Inflammatory macrophage treated with lipopolysaccharide for 1 hour (primary cell): ENCODE measurements at regions not wholly inside any gene's neighbourhood (a gene's known extent, or its start where the extent isn't known, plus 50 kb on each side); places are given as distances from the start of the nearest gene placed in this dataset.
"Not testable (repeated sequence)": the region's sequence is repeated elsewhere in the genome, so short reads cannot be mapped to it uniquely, and the experiment has no call there.

Experiments
- DNase-seq, 2 donors: peaks; one replicate each; pipeline ENCODE4 v3.0.0-alpha.2; 2020 to 2022

DNA sequence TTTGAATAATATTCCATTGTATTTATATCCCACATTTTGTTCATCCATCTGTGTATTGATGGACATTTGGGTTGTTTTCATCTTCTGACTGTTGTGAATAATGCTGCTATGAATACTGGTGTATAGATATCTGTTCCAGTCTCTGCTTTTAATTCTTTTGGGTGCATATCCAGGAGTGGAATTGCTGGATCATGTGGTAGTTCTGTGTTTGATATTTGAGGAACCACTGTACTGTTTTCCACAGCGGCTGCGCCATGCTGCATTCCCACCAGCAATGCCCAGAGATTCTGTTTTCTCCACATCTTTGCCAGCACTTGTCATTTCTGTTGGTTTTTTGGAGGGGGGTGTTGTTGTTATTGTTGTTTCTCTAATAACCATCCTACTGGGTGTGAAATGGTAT lies 131.6 kb upstream of the KIF26B start:
- DNase-seq: no peak

GRCh38 chr1:245019910-245020486 lies 134.8 kb upstream of the KIF26B start:
- peak in 1 of 2 donors; percentile 18 for DNase-seq

DNA sequence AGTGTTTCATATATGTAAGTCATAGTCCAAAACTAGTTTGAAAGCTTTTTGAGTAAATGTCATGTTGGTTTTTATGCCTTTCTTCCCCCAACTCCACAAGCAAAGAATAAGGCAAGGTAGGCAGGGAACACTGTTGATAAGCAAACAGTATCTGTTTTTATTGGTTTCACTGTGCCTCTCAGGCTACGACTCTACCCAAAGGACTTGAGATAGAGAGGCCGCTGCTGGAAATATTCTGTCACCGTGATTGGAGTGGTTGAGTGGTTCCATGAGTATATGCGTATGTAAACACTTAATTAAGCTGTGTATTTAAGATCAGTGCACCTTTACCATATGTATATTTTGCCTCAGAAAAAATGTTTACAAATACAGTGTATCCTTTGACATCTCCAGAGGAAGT lies 138.1 kb upstream of the KIF26B start:
- DNase-seq: no peak

DNA sequence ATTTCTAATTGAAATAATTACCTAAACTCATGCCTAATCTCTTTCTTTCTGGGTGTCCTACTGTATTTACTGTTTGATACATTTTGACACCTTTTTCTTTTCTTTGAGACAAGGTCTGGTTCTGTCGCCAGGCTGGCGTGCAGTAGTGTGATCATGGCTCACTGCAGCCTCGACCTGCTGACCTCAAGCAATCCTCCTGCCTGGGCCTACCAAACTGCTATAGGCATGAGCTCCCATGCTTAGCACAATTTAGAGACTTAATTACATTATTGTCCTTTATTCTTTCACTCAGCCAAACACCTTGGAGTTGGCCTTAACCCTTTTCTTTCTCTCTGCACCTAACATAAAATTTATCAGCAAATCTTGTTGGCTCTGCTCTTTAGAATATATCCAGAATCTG lies 139.8 kb upstream of the KIF26B start:
- no peak for DNase-seq

DNA sequence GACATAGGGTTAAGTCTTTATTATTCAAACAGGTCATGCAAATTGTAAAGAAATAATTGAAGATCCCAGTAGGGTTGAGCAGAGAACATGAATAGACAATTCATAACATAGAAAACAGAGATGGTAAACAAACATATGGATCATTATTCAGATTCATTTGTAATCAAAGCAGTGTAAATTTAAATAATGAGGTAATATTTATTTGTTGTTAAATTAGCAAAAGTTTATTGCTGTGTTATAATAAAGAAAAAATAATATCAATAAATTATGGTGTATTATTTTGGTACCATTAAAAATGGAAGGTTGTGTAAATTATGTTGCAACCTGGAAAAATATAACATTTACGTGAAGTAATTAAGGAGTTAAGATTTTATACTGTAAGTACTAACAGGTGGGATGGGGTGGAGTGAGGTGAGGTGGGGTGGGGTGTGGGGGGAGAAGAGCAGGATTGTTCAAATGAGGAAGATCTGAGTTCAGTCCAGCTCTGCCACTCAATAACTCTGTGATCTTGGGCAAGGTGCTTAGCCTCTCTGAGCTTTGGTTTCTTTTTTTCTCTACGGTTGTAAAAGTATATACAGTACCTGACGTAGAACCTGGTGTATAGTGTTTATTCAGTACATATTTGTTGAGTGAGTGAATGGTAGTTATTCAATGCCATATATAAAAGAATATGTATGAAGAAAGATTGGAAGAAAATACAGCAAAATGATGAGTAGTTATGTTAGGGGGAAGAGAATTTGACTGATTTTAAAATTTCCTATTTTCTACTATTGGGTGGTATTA lies 140.3 kb upstream of the KIF26B start:
- DNase-seq: no peak

DNA sequence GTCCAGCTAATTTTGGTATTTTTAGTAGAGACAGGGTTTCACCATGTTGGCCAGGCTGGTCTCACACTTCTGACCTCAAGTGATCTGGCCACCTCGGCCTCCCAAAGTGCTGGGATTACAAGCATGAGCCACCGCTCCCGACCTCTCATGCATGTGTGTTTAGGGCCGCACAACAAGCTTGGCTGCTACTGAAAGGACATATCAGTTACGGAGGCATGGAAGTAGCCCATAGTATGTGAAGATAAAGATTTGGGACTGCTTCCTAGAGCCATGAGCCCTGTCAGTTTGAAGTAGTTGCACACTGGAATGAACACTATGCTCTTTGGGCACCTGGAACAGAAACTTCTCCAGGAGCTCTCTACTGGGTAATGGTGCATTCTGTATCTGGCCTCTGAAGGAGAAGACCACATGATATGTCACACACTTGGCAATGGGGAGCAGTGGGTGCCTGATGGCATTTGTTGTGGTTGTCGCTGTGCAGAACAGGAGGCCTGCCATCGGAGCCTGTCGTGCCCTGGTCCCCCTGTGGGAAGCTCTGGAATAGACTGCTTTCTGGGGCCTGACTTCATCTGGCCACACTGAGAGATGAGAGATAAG lies 144.7 kb upstream of the KIF26B start:
- DNase-seq: no peak

DNA sequence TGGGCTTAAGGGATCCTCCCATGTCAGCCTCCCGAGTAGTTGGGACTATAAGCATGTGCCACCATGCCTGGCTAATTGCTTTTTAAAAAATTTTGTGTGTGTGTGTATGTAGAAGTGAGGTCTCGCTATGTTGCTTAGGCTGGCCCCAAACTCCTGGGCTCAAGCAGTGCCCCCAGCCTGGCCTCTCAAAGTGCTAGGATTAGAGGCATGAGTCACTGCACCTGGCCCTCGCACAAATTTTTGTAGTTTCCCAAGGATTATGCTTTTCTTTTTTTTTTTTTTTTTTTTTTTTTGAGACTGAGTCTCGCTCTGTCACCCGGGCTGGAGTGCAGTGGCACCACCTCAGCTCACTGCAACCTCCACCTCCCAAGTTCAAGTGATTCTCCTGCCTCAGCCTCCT lies 144.4 kb upstream of the HNRNPU start:
- no peak for DNase-seq

DNA sequence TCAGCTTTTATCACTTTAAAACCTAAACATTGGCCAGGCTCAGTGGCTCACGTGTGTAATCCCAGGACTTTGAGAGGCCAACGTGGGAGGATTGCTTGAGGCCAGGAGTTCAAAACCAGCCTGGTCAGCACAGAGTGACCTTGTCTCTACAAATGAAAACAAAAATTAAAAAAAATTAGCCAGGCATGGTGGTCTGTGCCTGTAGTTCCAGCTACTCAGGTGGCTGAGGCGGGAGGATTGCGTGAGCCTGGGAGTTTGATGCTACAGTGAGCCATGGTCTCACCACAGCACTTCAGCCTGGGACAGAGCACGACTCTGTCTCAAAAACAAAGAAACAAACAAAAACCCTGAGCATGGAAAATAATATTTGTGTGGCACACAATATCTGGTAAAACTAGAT lies 143.5 kb upstream of the HNRNPU start:
- no peak for DNase-seq

GRCh38 chr1:245003246-245003645 lies 138.9 kb upstream of the HNRNPU start:
- DNase-seq: peak in 1 of 2 donors; percentile 26

DNA sequence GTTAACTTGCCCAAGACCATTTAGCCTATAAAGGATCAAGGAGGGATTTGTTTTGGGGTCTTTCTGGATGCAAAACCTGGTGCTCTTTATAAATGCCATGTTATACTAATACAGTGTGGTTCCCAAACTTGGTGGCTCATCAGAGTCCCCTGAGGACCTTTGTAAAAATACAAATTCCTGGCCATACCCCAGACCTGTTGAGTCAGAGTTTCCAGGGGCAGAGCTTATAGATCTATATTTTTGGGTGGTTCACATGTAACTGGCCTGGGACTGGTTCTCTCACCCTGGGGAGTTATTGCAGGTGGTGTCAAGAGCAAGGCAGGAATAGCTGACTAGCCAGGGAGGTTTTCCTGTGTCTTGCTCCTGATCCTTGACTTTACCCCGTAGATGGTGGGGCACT lies 136.9 kb upstream of the HNRNPU start:
- DNase-seq: no peak

- no peak for DNase-seq
These were observed 136.5 kb upstream of the HNRNPU start for GRCh38 chr1:245000872-245001188.

DNA sequence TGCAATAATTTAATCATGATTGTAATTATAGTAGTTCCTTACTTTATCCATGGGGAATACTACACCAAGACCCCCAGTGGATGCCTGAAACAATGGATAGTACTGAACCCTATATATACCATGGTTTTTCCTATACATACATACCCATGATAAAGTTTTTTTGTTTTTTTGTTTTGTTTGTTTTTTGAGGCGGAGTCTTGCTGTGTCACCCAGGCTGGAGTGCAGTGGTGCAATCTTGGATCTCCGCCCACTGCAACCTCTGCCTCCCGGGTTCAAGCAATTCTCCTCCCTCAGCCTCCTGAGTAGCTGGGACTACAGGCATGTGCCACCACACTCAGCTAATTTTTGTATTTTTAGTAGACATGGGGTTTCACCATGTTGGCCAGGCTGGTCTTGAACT lies 135.3 kb upstream of the HNRNPU start:
- not testable (repeated sequence) for DNase-seq

GRCh38 chr1:244998717-244999346 lies 134.5 kb upstream of the HNRNPU start:
- DNase-seq: no peak

GRCh38 chr1:244995602-244996400 lies 131.5 kb upstream of the HNRNPU start:
- no peak for DNase-seq

- DNase-seq: no peak
These were observed 128.5 kb upstream of the HNRNPU start for GRCh38 chr1:244992833-244993232.

GRCh38 chr1:244989813-244990212 lies 125.5 kb upstream of the HNRNPU start:
- DNase-seq: no peak

- DNase-seq: no peak
These were observed 124.2 kb upstream of the HNRNPU start for GRCh38 chr1:244988521-244988920.

DNA sequence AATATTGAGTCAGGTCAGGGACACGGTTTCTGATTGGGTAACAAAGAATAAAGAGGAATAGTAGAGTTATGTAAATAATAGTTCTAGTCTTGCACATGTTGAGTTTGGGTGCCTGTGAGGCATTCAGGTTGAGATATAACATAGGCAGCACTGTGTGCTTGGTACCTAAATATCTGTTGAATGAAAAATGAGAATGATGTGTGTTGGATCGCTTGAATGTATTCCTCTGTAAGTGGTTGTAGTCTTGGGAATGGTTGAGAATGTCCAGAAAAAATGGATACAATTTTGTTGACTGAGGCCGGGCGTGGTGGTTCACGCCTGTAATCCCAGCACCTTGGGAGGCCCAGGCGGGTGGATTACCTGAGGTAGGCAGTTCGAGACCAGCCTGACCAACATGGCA lies 116.3 kb upstream of the HNRNPU start:
- peak in 1 of 2 donors; percentile 9 for DNase-seq

- no peak for DNase-seq
These were observed 110.2 kb upstream of the HNRNPU start for GRCh38 chr1:244974550-244974949.

DNA sequence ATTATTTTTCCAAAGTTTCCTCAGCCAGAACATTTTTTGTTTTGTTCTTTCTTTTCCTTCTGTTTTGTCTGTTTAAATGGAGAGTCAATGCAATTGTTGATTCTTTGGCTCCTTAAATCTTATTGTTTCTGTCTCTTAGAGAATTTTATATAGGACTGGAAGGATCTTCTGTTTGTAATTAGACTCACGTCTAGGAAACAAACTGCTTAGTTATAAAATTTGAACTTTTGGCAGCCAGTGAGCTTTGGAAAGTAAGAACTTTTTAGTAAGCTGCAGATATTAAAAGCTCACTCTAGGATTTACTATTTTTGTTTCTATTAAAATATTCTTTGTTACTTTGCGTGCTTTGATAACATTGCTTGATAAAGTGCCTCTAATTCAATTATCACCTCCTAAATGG lies 109.8 kb upstream of the HNRNPU start:
- no peak for DNase-seq

GRCh38 chr1:244971552-244972216 lies 107.3 kb upstream of the HNRNPU start:
- peak in 1 of 2 donors; percentile 38 for DNase-seq

- peak; percentile 91 to 92 for DNase-seq
These were observed 106.6 kb upstream of the HNRNPU start for GRCh38 chr1:244970744-244971551.
